HEK293 (cell line): ENCODE measurements at regions not wholly inside any gene's neighbourhood (a gene's known extent, or its start where the extent isn't known, plus 50 kb on each side); places are given as distances from the start of the nearest gene placed in this dataset.
A peak's percentile ranks its signal among the peaks of the same experiment; 100 is the strongest.

Experiments
- CTCF ChIA-PET: fragments of 350-600 bp; formaldehyde crosslinking; extraction: SDS; loops from one replicate; lab custom pipeline; 2021; ENCODE audit warnings: antibody characterized with exemption; lab: Yijun Ruan, JAX
- POLR2A ChIA-PET: fragments of 300-600 bp; formaldehyde crosslinking; extraction: SDS; loops from one replicate; lab custom pipeline; 2020; ENCODE audit warnings: antibody characterized with exemption, inconsistent platforms; lab: Yijun Ruan, JAX
- H3K27ac ChIP-seq: fragments of 200-500 bp; sonication (Bioruptor generic); 2 replicates; pipeline ENCODE4 v1.5.1; 2014; ENCODE audit warnings: low read depth, low read length, control low read depth, inconsistent platforms; ENCODE audit errors: extremely low read depth
- H3K36me3 ChIP-seq, 2 experiments: fragments of 200-500 bp in 1 of 2; sonication (Bioruptor generic) in 1 of 2; 1 replicate in 1 of 2; 2 replicates in 1 of 2; pipeline ENCODE4 v1.5.1; 2014 to 2017; ENCODE audit warnings: inconsistent platforms in 2 of 2, low read length in 2 of 2; ENCODE audit not compliant: control insufficient read depth in 2 of 2, insufficient read depth in 1 of 2
- H3K4me1 ChIP-seq: fragments of 200-500 bp; sonication (Bioruptor generic); 2 replicates; pipeline ENCODE4 v1.5.1; 2014; ENCODE audit warnings: mild to moderate bottlenecking, low read length, inconsistent platforms; ENCODE audit not compliant: control insufficient read depth, insufficient read depth
- H3K4me3 ChIP-seq: 2 replicates; pipeline ENCODE4 v1.5.1; 2011; ENCODE audit warnings: low read depth, mild to moderate bottlenecking, control low read depth, low read length, moderate library complexity
- H3K9me3 ChIP-seq: fragments of 200-500 bp; sonication (Bioruptor generic); 2 replicates; pipeline ENCODE4 v1.5.1; 2014; ENCODE audit warnings: low read depth, low read length, inconsistent platforms; ENCODE audit not compliant: control insufficient read depth, insufficient read depth
- AEBP2 ChIP-seq: fragments of 450-650 bp; formaldehyde crosslinking; IDR thresholded peaks from 2 replicates; pipeline ENCODE4 v1.5.1; 2016; ENCODE audit warnings: missing biosample characterization, missing genetic modification characterization, borderline replicate concordance
- CTCF ChIP-seq: fragments of 450-650 bp; formaldehyde crosslinking; IDR thresholded peaks from 2 replicates; pipeline ENCODE4 v1.5.1; 2016; ENCODE audit warnings: missing biosample characterization, missing genetic modification characterization
- FEZF1 ChIP-seq: fragments of 450-650 bp; formaldehyde crosslinking; IDR thresholded peaks from 2 replicates; pipeline ENCODE4 v1.5.1; 2016; ENCODE audit warnings: missing biosample characterization, missing genetic modification characterization
- GLI4 ChIP-seq: fragments of 450-650 bp; formaldehyde crosslinking; IDR thresholded peaks from 2 replicates; pipeline ENCODE4 v1.5.1; 2016; ENCODE audit warnings: missing biosample characterization, missing genetic modification characterization
- KLF16 ChIP-seq: fragments of 450-650 bp; formaldehyde crosslinking; IDR thresholded peaks from 2 replicates; pipeline ENCODE4 v1.5.1; 2017; ENCODE audit warnings: missing biosample characterization, missing genetic modification characterization
- PATZ1 ChIP-seq: fragments of 450-650 bp; formaldehyde crosslinking; IDR thresholded peaks from 2 replicates; pipeline ENCODE4 v1.5.1; 2016; ENCODE audit warnings: missing biosample characterization, missing genetic modification characterization
- SP7 ChIP-seq: fragments of 450-650 bp; formaldehyde crosslinking; IDR thresholded peaks from 2 replicates; pipeline ENCODE4 v1.5.1; 2016; ENCODE audit warnings: missing biosample characterization, missing genetic modification characterization
- ZBTB11 ChIP-seq: fragments of 450-650 bp; formaldehyde crosslinking; conservative IDR thresholded peaks from 2 replicates; pipeline ENCODE4 v1.5.1; 2016; ENCODE audit warnings: low read depth, missing biosample characterization, missing genetic modification characterization
- ZBTB20 ChIP-seq: fragments of 450-650 bp; formaldehyde crosslinking; IDR thresholded peaks from 2 replicates; pipeline ENCODE4 v1.5.1; 2016; ENCODE audit warnings: missing biosample characterization, missing genetic modification characterization
- ZNF114 ChIP-seq: fragments of 450-650 bp; formaldehyde crosslinking; IDR thresholded peaks from 2 replicates; pipeline ENCODE4 v1.5.0; 2017; ENCODE audit warnings: missing biosample characterization, missing genetic modification characterization
- ZNF404 ChIP-seq: fragments of 450-650 bp; formaldehyde crosslinking; IDR thresholded peaks from 2 replicates; pipeline ENCODE4 v1.5.1; 2017; ENCODE audit warnings: missing biosample characterization, missing genetic modification characterization
- ZNF501 ChIP-seq: fragments of 450-650 bp; formaldehyde crosslinking; IDR thresholded peaks from 2 replicates; pipeline ENCODE4 v1.5.1; 2016; ENCODE audit warnings: missing biosample characterization, missing genetic modification characterization
- ZNF548 ChIP-seq: fragments of 450-650 bp; formaldehyde crosslinking; IDR thresholded peaks from 2 replicates; pipeline ENCODE4 v1.5.1; 2016; ENCODE audit warnings: missing biosample characterization, missing genetic modification characterization
- ZNF600 ChIP-seq: fragments of 450-650 bp; formaldehyde crosslinking; IDR thresholded peaks from 2 replicates; pipeline ENCODE4 v1.5.1; 2016; ENCODE audit warnings: missing biosample characterization, missing genetic modification characterization
- ZNF629 ChIP-seq: fragments of 450-650 bp; formaldehyde crosslinking; IDR thresholded peaks from 2 replicates; pipeline ENCODE4 v1.5.1; 2017; ENCODE audit warnings: missing biosample characterization, missing genetic modification characterization
- ZNF654 ChIP-seq: fragments of 450-650 bp; formaldehyde crosslinking; IDR thresholded peaks from 2 replicates; pipeline ENCODE4 v1.5.1; 2016; ENCODE audit warnings: low read depth, missing biosample characterization, missing genetic modification characterization
- ZNF843 ChIP-seq: fragments of 450-650 bp; formaldehyde crosslinking; IDR thresholded peaks from 2 replicates; pipeline ENCODE4 v1.5.1; 2016; ENCODE audit warnings: missing biosample characterization, missing genetic modification characterization
- ZSCAN18 ChIP-seq: fragments of 450-650 bp; formaldehyde crosslinking; IDR thresholded peaks from 2 replicates; pipeline ENCODE4 v1.5.1; 2016; ENCODE audit warnings: missing biosample characterization, missing genetic modification characterization
- ZSCAN5A ChIP-seq: fragments of 450-650 bp; formaldehyde crosslinking; IDR thresholded peaks from 2 replicates; pipeline ENCODE4 v1.5.1; 2016; ENCODE audit warnings: missing biosample characterization, missing genetic modification characterization

- POLR2A ChIA-PET: no interaction called here
- no peak for TF ChIP-seq ZNF501 (tag by site-specific recombination)
- TF ChIP-seq, all 188 proteins: peak for 0
- Histone ChIP-seq H3K36me3 (no peaks in the 10 kb centered on the region), H3K27ac (no peak overlapping the region), H3K4me1 (no peaks in the 10 kb centered on the region), H3K4me3 (no peak overlapping the region), H3K9me3 (no peaks in the 10 kb centered on the region)
- CTCF ChIA-PET: interaction anchor here (1.3 kb wide), 2 partner anchors 8 to 524 kb away, joined by 5 read pairs; no protein-coding TSS in a partner anchor
Measured at GRCh38 chrX:10714531-10714930, 94.1 kb upstream of the MID1 start.

- ChIA-PET CTCF (interaction anchor here (0.7 to 5.3 kb wide), 21 partner anchors 9 to 558 kb away, joined by 3 to 60 read pairs (median 4); no protein-coding TSS in a partner anchor), POLR2A (no interaction called here)
- Histone ChIP-seq H3K9me3 (no peaks in the 10 kb centered on the region), H3K4me3 (no peak overlapping the region), H3K36me3 (no peaks in the 10 kb centered on the region), H3K4me1 (no peaks in the 10 kb centered on the region), H3K27ac (no peak overlapping the region)
- TF ChIP-seq CTCF (tag by site-specific recombination): no peak
- TF ChIP-seq ZNF548: no peak
- no peak for TF ChIP-seq GLI4
- TF ChIP-seq FEZF1 (tag by site-specific recombination): no peak
- no peak for TF ChIP-seq AEBP2 (tag by site-specific recombination)
- TF ChIP-seq ZNF654 (tag by site-specific recombination): peak; percentile 43
- TF ChIP-seq ZBTB11: no peak
- no peak for TF ChIP-seq ZNF501 (tag by site-specific recombination)
- no peak for TF ChIP-seq ZNF114
Measured at GRCh38 chrX:10722851-10723250, 102.5 kb upstream of the MID1 start.

GRCh38 chrX:10725071-10725470 is 104.7 kb upstream of the MID1 start:
- ChIA-PET POLR2A (no interaction called here), CTCF (interaction anchor here (0.6 to 5.3 kb wide), 4 partner anchors 40 to 536 kb away, joined by 3 to 60 read pairs (median 3); no protein-coding TSS in a partner anchor)
- no peaks in the 10 kb centered on the region for H3K4me1 ChIP-seq
- no peaks in the 10 kb centered on the region for H3K9me3 ChIP-seq
- no peak overlapping the region for H3K4me3 ChIP-seq
- H3K36me3 ChIP-seq: no peaks in the 10 kb centered on the region
- no peak overlapping the region for H3K27ac ChIP-seq
- no peak for TF ChIP-seq KLF16 (tag by site-specific recombination)
- TF ChIP-seq ZNF843 (tag by site-specific recombination): no peak
- no peak for TF ChIP-seq ZNF629 (tag by site-specific recombination)
- TF ChIP-seq SP7 (tag by site-specific recombination): no peak
- no peak for TF ChIP-seq ZSCAN5A (tag by site-specific recombination)
- no peak for TF ChIP-seq ZSCAN18
- no peak for TF ChIP-seq ZNF404 (tag by site-specific recombination)
- no peak for TF ChIP-seq ZBTB20
- no peak for TF ChIP-seq PATZ1
- no peak for TF ChIP-seq ZNF600 (tag by site-specific recombination)
